PC-9 (cell line): ENCODE measurements at regions not wholly inside any gene's neighbourhood (a gene's known extent, or its start where the extent isn't known, plus 50 kb on each side); places are given as distances from the start of the nearest gene placed in this dataset.

Experiments used
- CTCF ChIP-seq: fragments of 200-600 bp; sonication (generic); conservative IDR thresholded peaks from 2 replicates; pipeline ENCODE4 v1.6.1; 2017; ENCODE audit warnings: mixed run types, antibody characterized with exemption, mild to moderate bottlenecking, moderate library complexity
- EZH2 ChIP-seq: fragments of 200-600 bp; sonication (generic); IDR thresholded peaks from 2 replicates; pipeline ENCODE4 v1.8.0; 2017; ENCODE audit warnings: antibody characterized with exemption, low read depth

DNA sequence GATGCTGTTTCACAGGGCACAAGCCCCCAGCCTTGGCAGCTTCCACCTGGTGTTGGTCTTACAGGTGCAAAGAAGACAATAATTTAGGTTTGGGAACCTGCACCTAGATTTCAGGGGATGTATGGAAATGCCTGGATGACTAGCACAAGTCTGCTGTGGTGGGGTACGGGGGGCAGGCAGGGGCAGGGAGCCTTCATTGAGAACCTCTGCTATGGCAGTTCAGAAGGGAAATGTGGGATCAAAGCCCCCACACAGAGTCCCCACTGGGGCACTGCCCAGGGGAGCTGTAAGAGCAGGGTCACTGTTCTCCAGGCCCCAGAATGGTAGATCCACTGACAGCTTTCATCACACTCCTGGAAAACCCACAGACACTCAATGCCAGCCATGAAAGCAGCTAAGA is 686.5 kb downstream of the FAM181B start:
- no peak for TF ChIP-seq CTCF
- no peak for TF ChIP-seq EZH2
